Pulmonary artery endothelial cell (primary cell): ENCODE measurements at regions not wholly inside any gene's neighbourhood (a gene's known extent, or its start where the extent isn't known, plus 50 kb on each side); places are given as distances from the start of the nearest gene placed in this dataset.
"Not testable (repeated sequence)": the region's sequence is repeated elsewhere in the genome, so short reads cannot be mapped to it uniquely, and the experiment has no call there.

ENCODE experiments used
- DNase-seq: peaks from one replicate; pipeline ENCODE4 v3.0.0-alpha.2; 2011; ENCODE audit warnings: low read depth, low spot score

DNA sequence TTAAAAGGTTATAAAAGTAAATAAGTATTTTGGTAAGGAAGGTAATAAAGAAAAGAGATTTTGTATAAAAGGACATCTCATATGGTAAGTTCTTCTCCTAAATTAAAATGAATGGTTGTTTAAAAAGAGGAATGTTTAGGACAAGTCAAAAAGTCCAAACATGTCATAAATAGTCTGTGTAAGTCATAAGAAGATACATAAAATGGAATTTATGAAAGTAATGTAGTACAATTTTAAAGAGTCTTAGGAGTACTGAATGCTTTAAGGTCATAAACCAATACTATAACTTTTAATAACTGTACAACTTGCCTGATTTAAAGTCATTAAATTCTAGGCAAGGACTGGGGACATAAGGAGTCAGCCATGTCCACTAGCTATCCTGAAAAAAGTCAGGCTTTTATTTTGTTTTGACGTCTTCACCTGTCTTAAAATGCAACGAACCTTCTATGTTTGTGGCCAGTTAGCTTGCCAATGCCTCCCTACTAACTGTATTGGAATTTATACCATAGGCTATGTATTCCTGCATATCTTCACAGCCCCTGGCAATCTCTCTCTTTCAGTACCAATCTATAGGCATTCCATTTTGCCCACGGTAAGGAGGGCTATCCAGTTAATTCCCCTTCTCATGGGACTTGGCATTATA, 312.3 kb upstream of the LRRTM4 start:
- DNase-seq = no peak

DNA sequence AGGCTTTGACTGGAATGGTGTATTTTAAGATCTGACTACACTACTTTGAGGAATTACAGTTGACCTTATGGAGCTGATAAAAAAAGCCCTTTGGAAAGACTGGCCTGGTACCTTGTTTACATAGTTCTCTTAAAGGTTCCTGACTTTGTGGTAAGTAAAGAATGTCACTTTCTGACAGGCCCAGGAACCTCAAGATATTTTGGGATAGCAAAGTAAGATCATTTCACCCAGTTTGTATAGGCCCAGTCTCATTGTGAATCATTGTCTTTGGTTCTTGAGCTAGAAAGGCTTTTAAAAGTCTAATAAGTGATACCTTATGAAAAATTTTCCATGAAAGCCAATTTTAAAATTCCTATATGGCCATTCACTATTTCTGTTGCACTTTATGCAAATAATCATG, 316.3 kb upstream of the LRRTM4 start:
- DNase-seq = no peak

DNA sequence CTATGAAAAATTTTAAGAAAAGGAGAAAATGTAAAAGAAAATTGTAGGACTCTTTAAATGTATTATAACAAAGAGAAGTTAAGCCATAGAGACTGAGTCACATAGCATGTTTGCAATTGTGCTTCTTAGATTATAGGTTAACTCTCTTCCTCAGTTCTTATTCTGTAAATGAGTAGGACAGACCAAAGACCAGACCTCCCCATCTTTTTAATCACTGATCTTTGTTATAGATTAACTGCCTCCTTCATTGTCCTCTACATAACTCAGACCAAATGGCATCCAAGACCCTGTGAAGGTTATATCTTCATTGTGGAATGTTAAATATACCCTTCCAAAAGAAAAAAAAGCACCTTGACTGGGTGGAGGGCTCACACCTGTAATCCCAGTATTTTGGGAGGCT, 316.9 kb upstream of the LRRTM4 start:
- DNase-seq = no peak

DNA sequence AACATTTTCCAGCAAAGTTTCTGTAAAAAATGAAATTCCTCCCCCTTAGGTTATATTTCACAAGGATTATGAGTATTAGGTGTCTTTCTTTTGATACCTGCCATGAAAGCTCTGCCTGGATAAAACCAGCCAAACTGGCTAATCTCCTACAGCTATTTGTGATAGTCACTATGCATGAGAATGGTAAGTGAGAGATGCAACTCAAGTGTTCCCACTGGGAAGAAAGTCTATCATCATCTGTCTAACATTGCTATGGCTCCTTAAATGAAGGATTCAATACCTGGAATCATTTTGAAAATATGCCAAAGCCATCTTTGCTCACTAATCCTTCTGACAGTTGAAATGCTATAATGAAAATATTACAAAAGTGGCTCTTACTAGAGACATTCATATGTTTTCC, 339.9 kb upstream of the LRRTM4 start:
- DNase-seq = no peak

DNA sequence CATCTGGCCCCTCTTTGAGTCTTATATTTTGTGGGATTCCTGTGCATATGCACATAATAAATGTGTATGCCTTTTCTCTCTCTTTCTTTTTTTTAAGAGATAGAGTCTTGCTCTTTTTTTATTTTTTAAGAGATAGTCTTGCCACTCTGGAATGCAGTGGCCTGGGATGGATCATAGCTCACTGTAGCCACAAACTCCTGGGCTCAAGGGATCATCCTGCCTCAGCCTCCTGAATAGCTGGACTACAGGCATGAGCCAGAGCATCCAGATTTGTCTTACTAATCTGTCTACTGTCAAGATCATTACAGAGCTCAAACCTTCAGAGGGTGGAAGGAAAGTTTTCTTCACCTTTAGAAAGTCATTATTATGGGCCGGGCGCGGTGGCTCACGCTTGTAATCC, 342.2 kb upstream of the LRRTM4 start:
- no peak for DNase-seq

GRCh38 chr2:77866661-77867060, 344.5 kb upstream of the LRRTM4 start:
- DNase-seq = no peak

GRCh38 chr2:77867146-77867545, 345.0 kb upstream of the LRRTM4 start:
- no peak for DNase-seq

DNA sequence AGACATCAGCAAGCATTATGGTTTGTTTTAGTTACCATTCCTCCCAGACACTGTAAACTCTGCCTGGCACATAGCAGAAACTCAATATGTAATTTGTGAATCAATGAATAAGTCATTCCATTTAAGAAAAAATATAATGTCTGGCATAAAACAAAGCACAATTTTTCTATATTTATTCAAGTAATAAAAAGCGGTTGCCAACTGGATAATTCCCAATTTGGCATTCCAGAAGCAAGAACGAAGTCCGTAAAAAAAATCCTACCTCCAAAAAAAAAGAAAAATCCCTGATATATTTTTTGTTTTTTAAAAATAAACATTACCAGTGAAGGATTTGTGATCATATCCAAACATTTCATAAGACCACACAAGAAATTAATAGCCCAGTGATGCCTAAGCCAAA, 351.3 kb upstream of the LRRTM4 start:
- DNase-seq = no peak

DNA sequence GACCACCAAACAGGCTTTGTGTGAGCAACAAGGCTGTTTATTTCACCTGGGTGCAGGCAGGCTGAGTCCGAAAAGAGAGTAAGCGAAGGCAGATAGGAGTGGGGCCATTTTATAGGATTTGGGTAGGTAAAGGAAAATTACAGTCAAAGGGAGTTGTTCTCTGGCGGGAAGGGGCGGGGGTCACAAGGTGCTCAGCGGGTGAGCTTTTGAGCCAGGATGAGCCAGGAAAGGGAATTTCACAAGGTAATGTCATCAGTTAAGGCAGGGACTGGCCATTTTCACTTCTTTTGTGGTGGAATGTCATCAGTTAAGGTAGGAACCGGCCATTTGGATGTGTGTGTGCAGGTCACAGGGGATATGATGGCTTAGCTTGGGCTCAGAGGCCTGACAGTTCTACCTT, 378.0 kb upstream of the LRRTM4 start:
- DNase-seq = not testable (repeated sequence)

- no peak for DNase-seq
Measured at GRCh38 chr2:77910136-77910535, 388.0 kb upstream of the LRRTM4 start.

GRCh38 chr2:77920838-77921366, 398.7 kb upstream of the LRRTM4 start:
- DNase-seq = no peak

GRCh38 chr2:77922567-77922966, 400.4 kb upstream of the LRRTM4 start:
- no peak for DNase-seq

- DNase-seq = no peak
Measured at GRCh38 chr2:77937366-77937765, 415.2 kb upstream of the LRRTM4 start.

DNA sequence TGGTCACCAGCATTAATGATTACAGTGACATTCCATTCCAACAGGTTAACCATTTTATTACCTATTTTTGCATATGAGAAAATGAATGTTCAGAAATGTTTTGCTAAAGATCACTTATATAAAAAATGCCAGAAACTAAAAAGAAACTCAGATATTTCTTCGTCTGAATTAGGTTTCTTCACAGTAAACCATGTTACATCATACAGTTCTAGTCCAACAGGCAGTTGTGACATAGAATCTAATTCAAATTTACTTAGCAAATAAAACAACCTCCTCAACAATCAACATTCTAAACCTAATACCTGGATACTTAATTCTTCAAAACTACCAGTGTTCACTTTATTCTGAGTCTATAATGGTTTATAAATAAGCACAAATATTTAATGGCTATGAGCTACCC, 416.3 kb upstream of the LRRTM4 start:
- no peak for DNase-seq

DNA sequence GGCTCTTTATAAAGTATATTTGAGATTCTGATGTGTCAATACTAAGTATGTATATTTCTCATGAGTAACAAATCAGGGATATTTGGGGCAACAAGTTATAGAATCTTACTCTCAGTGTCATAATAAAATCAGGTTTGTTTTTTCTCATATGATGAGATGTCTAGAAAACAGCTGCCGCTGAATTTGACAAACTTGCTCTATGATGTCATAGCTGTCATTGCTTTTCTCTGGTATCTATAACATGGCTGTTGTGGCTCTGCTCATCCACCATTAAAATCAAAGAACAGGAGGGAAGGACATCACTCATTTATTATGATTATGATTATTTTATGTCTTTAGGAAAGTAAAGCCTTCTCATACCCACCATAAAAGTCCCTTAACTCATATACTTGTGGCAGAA, 417.2 kb upstream of the LRRTM4 start:
- no peak for DNase-seq

DNA sequence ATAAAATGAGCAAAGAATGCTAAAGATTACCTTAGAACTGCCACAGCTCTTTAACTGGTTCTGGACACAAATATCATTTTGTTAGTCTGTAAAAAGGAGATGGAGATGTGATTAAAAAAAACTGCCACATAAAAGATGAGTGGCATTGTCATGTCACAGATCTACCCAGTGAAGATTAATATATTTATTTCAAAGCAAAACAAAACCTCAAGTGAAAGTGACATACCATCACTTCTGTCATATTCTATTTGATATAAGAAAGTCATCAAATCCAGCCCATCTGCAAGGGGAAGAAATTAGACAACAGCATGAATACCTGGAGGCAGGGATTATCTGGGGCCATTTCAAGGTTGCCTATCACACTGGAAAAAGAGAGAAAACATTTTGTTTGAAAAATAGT, 417.6 kb upstream of the LRRTM4 start:
- no peak for DNase-seq

GRCh38 chr2:77954931-77955330, 432.8 kb upstream of the LRRTM4 start:
- DNase-seq = no peak

GRCh38 chr2:77962943-77963342, 440.8 kb upstream of the LRRTM4 start:
- no peak for DNase-seq

DNA sequence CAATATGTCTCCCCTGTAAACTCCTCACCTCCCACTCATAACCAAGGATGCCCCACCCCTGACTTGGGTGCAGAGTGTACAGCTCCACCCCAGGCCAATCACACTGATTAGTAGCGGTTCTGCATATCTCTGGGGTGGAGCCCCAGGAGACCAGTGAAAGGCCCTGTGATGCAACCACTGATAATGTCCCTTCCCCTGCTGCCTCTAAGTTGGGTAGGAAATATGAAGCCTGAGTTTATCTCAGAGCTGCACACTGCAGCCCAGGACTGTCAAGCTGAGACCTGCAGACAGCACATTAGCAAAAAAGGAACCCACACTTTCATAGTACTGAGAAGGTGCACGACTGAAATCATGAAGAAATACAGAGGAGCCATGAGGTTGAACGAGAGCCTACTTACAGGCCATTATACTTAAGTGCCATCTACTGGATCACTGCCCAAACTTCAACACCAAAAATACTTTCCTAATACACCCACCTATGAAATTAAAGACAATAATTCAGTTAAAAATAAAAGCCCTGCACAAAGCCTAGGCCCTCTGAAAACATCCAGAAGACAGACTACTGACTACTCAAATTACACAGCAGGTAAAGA, 455.4 kb upstream of the LRRTM4 start:
- no peak for DNase-seq

DNA sequence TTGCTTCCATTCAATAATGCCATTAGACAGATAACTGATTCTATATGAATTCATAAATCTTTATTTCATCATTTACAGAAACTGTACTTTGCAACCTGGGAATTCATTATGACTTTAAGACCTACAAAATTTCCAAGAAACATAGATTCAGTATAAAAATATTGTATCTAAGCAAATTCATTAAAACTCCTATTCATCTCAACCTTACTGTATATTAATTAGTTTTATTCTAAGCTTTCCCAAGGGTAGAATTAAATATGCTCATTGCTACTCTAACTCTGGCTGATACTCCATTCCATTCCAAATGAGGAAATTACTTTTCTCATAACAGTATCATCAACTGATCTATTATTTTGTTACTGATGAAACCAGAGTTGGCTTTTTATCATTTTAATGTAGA, 473.0 kb upstream of the LRRTM4 start:
- DNase-seq = no peak

DNA sequence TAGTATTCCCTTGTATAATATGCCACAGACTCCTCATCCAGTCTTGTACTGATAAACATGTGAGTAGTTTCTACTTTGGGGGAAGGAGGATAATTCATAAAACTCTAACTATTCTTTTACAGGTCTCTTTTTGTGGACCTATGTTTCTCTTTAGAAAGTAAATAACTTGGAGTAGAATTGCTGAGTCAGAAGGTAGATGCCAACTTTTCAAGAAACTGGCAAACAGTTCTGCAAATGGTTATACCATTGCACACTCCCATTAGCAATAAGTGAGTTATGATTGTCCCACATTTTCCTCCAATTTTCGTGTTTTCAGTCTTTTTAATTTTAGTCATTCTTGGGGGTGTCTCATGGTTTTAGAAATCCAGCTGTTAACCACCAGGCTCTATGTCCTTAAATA, 477.2 kb upstream of the LRRTM4 start:
- no peak for DNase-seq

DNA sequence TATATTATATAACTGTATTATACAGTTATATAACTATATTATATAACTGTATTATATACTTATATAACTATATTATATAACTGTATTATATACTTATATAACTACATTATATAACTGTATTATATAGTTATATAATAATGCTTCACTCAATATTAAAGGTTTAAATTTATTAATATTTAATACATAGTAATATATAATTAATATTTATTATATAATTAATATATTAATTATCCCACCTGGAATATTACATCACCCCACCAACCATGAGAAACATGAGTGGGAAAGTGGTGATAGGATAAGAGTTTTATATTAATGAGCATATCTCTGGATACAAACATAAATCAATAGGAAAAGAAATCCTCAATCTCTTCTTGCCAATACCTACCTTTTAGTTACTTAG, 487.1 kb upstream of the LRRTM4 start:
- DNase-seq = no peak

GRCh38 chr2:78011251-78011650, 489.1 kb upstream of the LRRTM4 start:
- no peak for DNase-seq

DNA sequence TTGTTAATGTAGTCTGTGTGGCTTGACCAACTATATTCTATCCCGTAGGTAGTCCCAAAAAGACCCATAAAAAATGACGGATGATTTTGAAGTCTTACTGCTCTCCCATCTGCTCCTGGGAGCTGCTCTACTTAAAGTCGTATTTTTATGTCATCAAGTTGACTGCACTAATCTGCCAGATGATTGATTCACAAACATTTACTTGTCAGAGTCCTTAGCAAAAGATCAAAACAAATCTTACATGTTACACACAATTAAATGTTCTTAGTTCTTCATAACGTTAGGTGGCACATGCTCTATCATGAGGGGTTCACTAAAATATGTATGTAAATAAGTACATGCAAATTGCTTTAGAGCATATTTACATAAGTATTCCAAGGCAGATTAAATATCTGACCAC, 498.3 kb upstream of the LRRTM4 start:
- no peak for DNase-seq
